GM23338 (cell line): ENCODE measurements at regions not wholly inside any gene's neighbourhood (a gene's known extent, or its start where the extent isn't known, plus 50 kb on each side); places are given as distances from the start of the nearest gene placed in this dataset.

ENCODE experiments used
- ATAC-seq: fragments of 200-7000 bp; cut with Tn5 transposase; 3 replicates; pipeline ENCODE4 v1.9.1; 2020
- DNase-seq: peaks from one replicate; pipeline ENCODE4 v3.0.0-alpha.2; 2015; ENCODE audit warnings: low spot score
- H2AFZ ChIP-seq: fragments of 200-600 bp; sonication (generic); 2 replicates; pipeline ENCODE4 v1.8.0; 2016; ENCODE audit warnings: antibody characterized with exemption, mild to moderate bottlenecking, moderate library complexity
- H3F3A ChIP-seq: fragments of 200-600 bp; sonication (generic); replicated peaks from 2 replicates; pipeline ENCODE4 v1.8.0; 2017; ENCODE audit warnings: antibody characterized with exemption, mixed run types, low read depth
- H3K27ac ChIP-seq: fragments of 200-600 bp; sonication (generic); 2 replicates; pipeline ENCODE4 v1.6.1; 2016; ENCODE audit warnings: low read depth
- H3K27me3 ChIP-seq: fragments of 200-600 bp; sonication (generic); 2 replicates; pipeline ENCODE4 v1.8.0; 2016; ENCODE audit warnings: mild to moderate bottlenecking, mixed run types, moderate library complexity; ENCODE audit not compliant: insufficient read depth
- H3K36me3 ChIP-seq: fragments of 200-600 bp; sonication (generic); 2 replicates; pipeline ENCODE4 v1.8.0; 2016; ENCODE audit warnings: mild to moderate bottlenecking; ENCODE audit not compliant: insufficient read depth
- H3K4me1 ChIP-seq: fragments of 200-600 bp; sonication (generic); 2 replicates; pipeline ENCODE4 v1.8.0; 2016; ENCODE audit warnings: mild to moderate bottlenecking, moderate library complexity; ENCODE audit not compliant: insufficient read depth
- H3K4me2 ChIP-seq: fragments of 200-600 bp; sonication (generic); 2 replicates; pipeline ENCODE4 v1.7.1; 2017; ENCODE audit warnings: mixed run types
- H3K4me3 ChIP-seq: fragments of 200-600 bp; sonication (generic); 2 replicates; pipeline ENCODE4 v1.6.1; 2016; ENCODE audit warnings: mixed run types
- H3K79me2 ChIP-seq: fragments of 200-600 bp; sonication (generic); replicated peaks from 2 replicates; pipeline ENCODE4 v1.8.0; 2017; ENCODE audit warnings: mild to moderate bottlenecking; ENCODE audit not compliant: insufficient read depth
- H3K9me2 ChIP-seq: fragments of 200-600 bp; sonication (generic); 2 replicates; pipeline ENCODE4 v1.8.0; 2017; ENCODE audit not compliant: insufficient read depth
- H4K20me1 ChIP-seq: fragments of 200-600 bp; sonication (generic); replicated peaks from 2 replicates; pipeline ENCODE4 v1.8.0; 2017; ENCODE audit warnings: mild to moderate bottlenecking; ENCODE audit not compliant: insufficient read depth
- H3K27ac Mint-ChIP-seq: 2 replicates; pipeline ENCODE4 v1.8.0; 2020; ENCODE audit warnings: inconsistent platforms, mild to moderate bottlenecking, moderate library complexity, mixed read lengths
- H3K27me3 Mint-ChIP-seq: 3 replicates; pipeline ENCODE4 v1.8.0; 2022; ENCODE audit warnings: low read depth, mild to moderate bottlenecking, moderate library complexity, mixed read lengths, inconsistent platforms; ENCODE audit not compliant: insufficient read depth, poor library complexity
- H3K36me3 Mint-ChIP-seq: 3 replicates; pipeline ENCODE4 v1.8.0; 2021; ENCODE audit warnings: low read depth, mild to moderate bottlenecking, inconsistent platforms, moderate library complexity, mixed read lengths
- H3K4me1 Mint-ChIP-seq: 3 replicates; pipeline ENCODE4 v1.8.0; 2020; ENCODE audit warnings: mild to moderate bottlenecking, inconsistent platforms, mixed read lengths
- H3K4me3 Mint-ChIP-seq: 3 replicates; pipeline ENCODE4 v1.8.0; 2021; ENCODE audit warnings: moderate library complexity, mild to moderate bottlenecking, inconsistent platforms, mixed read lengths
- H3K9me3 Mint-ChIP-seq: 3 replicates; pipeline ENCODE4 v1.8.0; 2020; ENCODE audit warnings: moderate library complexity, mild to moderate bottlenecking, inconsistent platforms, mixed read lengths
- CTCF ChIP-seq, 2 experiments: fragments of 200-600 bp in 1 of 2; sonication (generic) in 1 of 2; conservative IDR thresholded peaks; 2 replicates each; pipeline versions ENCODE4 v1.5.1 to v1.6.1; 2016 to 2017; ENCODE audit warnings: antibody characterized with exemption in 2 of 2, low read depth in 2 of 2, mild to moderate bottlenecking in 2 of 2, moderate library complexity in 1 of 2
- ETS1 ChIP-seq: IDR thresholded peaks from 2 replicates; pipeline ENCODE4 v1.6.1; 2016; ENCODE audit warnings: antibody characterized with exemption
- EZH2 ChIP-seq: fragments of 200-600 bp; sonication (generic); IDR thresholded peaks from one replicate; pipeline ENCODE4 v1.8.0; 2017; ENCODE audit warnings: antibody characterized with exemption, mild to moderate bottlenecking, low read depth; ENCODE audit not compliant: unreplicated experiment
- EZH2phosphoT487 ChIP-seq: fragments of 200-600 bp; sonication (generic); IDR thresholded peaks from one replicate; pipeline ENCODE4 v1.8.1; 2018; ENCODE audit warnings: antibody characterized with exemption; ENCODE audit not compliant: unreplicated experiment
- JUNB ChIP-seq: IDR thresholded peaks from one replicate; pipeline ENCODE4 v1.6.1; 2016; ENCODE audit warnings: antibody characterized with exemption; ENCODE audit not compliant: unreplicated experiment
- NANOG ChIP-seq: IDR thresholded peaks from 2 replicates; pipeline ENCODE4 v1.6.1; 2016; ENCODE audit warnings: antibody characterized with exemption, borderline replicate concordance
- REST ChIP-seq: IDR thresholded peaks from one replicate; pipeline ENCODE4 v1.6.1; 2018; ENCODE audit warnings: antibody characterized with exemption; ENCODE audit not compliant: unreplicated experiment
- STAT1 ChIP-seq: IDR thresholded peaks from one replicate; pipeline ENCODE4 v1.6.1; 2016; ENCODE audit warnings: antibody characterized with exemption; ENCODE audit not compliant: unreplicated experiment
- ZNF114 ChIP-seq: fragments of 250-450 bp; sonication (Bioruptor Pico); IDR thresholded peaks from 2 replicates; pipeline ENCODE4 v1.5.0; 2020; ENCODE audit warnings: mild to moderate bottlenecking, moderate library complexity
- ZNF331 ChIP-seq: fragments of 250-450 bp; sonication (Bioruptor Pico); IDR thresholded peaks from 2 replicates; pipeline ENCODE4 v1.5.0; 2020; ENCODE audit warnings: low read depth, mild to moderate bottlenecking, moderate library complexity

- TF ChIP-seq JUNB (no peak), STAT1 (no peak), ZNF114 (CRISPR knock-in tag) (no peak), EZH2phosphoT487 (no peak), ETS1 (no peak), REST (no peak), EZH2 (no peak), NANOG (no peak), ZNF331 (no peak)
These were observed 354.5 kb upstream of the SYNCRIP start (continued) for GRCh38 chr6:85997206-85997605.

DNA sequence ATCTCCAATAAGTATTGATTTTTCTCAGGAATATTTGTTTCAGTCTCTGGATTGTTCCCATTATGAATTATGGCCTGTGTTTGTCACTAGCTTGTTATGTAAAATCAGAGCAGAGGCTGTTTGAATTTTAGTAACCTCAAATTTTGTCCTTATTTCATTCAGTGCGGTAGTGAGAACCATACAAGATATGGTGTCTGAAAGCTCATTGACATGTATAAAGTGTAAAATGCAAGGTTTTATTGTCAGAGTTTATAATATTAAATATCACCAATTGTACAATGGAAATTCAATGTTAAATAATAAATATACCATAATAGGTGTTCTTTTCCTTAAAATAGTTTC, 353.3 kb upstream of the SYNCRIP start:
- Mint-ChIP-seq H3K4me1 (no peaks in the 10 kb centered on the region), H3K27ac (no peak overlapping the region), H3K36me3 (no peaks in the 10 kb centered on the region), H3K27me3 (no peaks in the 10 kb centered on the region), H3K9me3 (peaks cover 3% of the 10 kb centered on the region; the same call in 1 of the 3 replicates), H3K4me3 (no peak overlapping the region)
- H4K20me1 ChIP-seq: no peaks in the 10 kb centered on the region
- no peaks in the 10 kb centered on the region for H3K36me3 ChIP-seq
- no peaks in the 10 kb centered on the region for H3K9me2 ChIP-seq
- no peak for ATAC-seq
- no peaks in the 10 kb centered on the region for H3K4me1 ChIP-seq
- no peak for DNase-seq
- H3K4me2 ChIP-seq: no peak overlapping the region
- H3K27me3 ChIP-seq: no peaks in the 10 kb centered on the region
- H3K4me3 ChIP-seq: no peak overlapping the region
- H3K27ac ChIP-seq: no peak overlapping the region
- no peaks in the 10 kb centered on the region for H3K79me2 ChIP-seq
- no peak overlapping the region for H2AFZ ChIP-seq
- H3F3A ChIP-seq: no peaks in the 10 kb centered on the region
- TF ChIP-seq STAT1 (no peak), CTCF (conservative IDR thresholded peaks at IDR 0.05; ENCODE audit: low read depth in 2 of 2) (no peak)
